Fibroblast of upper back skin (primary cell): ENCODE measurements at regions not wholly inside any gene's neighbourhood (a gene's known extent, or its start where the extent isn't known, plus 50 kb on each side); places are given as distances from the start of the nearest gene placed in this dataset.

ENCODE experiments used
- DNase-seq: peaks from one replicate; pipeline ENCODE4 v3.0.0-alpha.2; 2013

DNA sequence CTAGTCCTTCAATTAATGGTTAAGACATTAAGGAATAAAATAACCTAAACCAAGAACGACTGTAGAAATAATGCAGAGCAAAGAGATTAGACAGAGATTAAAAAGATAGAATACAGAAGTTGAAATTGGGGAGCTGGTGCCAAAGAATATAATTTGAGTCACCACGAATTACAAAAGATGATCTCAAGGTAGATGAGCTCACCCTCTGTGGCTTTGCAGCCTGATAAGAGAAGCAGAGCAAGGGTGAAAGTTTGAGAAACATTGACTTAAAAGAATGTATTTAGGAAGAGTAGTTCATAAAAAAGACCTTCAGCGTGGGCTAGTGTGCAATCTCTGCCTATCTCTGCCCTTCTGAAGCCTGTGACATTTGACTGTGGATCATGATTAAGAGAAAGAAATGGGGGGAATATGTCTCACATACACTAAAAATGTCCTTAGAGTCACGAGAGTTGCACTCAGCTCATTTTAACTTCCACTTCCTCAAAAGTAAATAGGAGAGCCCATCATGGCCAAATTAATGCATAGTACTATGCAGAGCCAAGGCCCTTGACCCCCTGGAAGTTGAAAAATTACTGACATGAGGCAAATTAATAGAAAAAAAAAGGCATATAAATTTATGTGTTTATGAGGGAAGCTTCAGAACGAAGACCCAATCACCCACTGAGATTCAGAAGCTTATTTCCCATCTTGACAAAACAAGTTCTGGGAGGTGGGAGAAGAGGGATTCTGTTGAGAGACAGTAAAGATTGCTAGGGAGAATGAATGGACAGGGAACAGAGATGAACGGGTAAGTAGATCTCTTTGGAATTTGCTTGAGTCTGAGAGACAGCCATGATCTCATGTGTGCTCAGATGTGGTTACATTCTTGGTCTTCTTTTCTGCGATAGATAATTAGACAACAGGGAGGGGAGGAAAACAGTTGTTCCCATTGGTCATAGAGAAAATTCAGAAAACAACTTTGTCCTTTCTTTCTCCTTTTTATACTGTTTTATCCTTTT lies 395.4 kb upstream of the LRRC7 start:
- peak; percentile 35 for DNase-seq

DNA sequence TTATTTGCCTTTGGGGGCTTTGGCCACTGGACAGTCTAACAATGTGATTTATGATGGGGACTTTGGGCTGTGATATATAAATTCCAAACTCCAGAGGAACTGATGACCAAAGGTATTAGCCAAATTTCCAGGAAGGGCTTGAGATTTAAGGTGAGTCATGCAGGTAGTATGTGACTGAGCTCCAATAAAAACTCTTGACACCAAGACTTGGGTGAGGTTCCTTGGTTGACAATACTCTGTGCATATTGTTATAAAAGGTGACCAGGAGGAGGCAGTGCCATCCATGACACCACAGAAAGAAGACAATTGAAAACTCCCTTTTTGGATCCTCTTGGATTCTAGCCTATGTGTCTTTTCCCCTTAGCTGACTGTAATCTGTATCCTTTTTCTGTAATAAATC lies 392.7 kb upstream of the LRRC7 start:
- no peak for DNase-seq

DNA sequence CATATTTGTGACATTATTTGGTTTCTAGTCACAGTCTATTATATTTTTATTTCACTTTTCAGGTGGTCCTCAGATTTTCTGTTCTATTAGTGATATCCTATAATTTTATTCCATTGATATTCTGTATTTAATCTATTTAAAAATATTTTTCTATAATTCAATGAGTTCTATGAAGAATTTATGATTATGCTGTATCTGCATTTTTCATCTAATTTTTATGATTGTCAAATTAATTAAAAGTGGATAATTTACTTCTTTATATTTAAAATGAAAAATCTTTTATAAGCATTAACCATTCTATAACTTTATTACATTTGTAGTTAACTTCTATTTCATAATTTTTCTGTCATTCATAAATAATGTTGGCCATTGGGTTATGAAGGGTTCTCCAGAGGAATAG lies 387.4 kb upstream of the LRRC7 start:
- no peak for DNase-seq

DNA sequence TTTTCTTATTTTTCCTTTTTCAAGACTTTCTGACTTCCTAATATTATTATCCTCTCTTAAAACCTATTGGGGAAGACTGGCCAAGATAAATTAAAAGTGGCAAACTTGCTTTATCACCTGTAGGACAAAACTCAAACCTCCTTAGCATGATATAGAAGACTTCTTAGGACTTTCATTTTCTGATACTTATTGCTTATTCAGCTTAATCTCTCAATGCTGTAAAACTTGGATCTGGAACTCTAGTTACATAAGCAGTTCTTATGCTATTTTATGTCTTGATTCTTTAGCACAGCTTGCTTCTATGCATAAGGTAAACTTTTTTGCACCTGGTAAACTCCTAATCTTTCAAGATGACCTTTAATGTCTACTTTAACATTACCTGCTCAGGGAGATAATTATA lies 382.3 kb upstream of the LRRC7 start:
- no peak for DNase-seq

GRCh38 chr1:69191335-69191734 lies 376.4 kb upstream of the LRRC7 start:
- DNase-seq: peak; percentile 38

DNA sequence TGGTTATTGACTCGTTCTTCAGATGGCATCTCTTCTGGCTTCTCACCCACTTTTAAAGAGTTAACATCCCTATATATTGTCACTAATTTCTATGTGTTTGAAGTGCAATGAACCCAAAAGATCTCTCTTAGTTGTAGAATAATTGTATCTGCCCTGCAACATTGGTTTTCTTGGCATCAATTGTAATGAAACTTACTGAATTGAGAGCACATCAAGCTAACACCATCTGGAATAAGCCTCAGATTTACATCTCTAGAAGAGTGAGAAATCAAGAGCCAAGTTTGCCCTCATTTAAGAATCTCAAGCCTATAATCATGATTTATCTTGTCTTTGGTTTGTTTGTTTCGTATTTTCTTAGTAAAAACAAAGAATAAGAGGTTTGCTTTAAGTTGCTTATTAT lies 372.6 kb upstream of the LRRC7 start:
- no peak for DNase-seq

GRCh38 chr1:69196071-69196470 lies 371.7 kb upstream of the LRRC7 start:
- no peak for DNase-seq

GRCh38 chr1:69197816-69198215 lies 369.9 kb upstream of the LRRC7 start:
- no peak for DNase-seq

DNA sequence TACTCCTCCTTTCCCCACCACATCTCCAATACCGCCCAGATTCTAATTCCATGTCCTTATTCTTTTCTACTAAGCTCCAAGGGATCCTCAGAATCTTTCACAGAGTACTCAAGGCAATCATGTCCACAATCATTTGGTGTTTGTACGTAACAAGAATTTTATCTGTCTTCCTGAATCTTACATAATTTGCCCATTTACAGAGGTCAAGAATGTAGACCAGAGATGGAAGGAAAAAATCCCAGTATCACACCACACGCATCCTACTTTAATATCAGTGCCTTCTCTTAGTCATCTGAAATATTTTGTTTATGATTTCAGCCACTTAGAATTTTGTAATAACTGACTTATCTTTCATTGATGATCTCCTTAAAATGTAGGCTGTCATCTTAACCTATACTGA lies 366.0 kb upstream of the LRRC7 start:
- DNase-seq: no peak

GRCh38 chr1:69203166-69203565 lies 364.6 kb upstream of the LRRC7 start:
- DNase-seq: no peak

GRCh38 chr1:69213644-69214043 lies 354.1 kb upstream of the LRRC7 start:
- DNase-seq: no peak

DNA sequence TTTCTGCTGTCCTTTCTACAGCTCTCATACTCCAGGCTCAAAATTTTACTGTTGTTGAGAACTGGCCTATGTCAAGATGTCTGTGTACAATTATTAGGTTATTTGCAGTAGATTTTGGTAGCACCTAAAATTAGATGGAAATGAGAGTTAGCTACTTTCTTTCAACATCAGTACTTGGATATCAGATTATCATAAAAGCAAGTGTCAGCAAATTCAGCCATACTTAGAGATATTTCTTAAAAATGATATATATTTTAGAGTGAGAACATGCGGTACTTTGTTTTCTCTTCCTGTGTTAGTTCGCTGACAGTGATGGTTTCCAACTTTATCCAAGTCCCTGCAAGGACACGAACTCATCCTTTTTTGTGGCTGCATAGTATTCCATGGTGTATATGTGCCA lies 351.8 kb upstream of the LRRC7 start:
- DNase-seq: no peak

GRCh38 chr1:69220672-69221071 lies 347.1 kb upstream of the LRRC7 start:
- DNase-seq: no peak

- DNase-seq: no peak
These were observed 346.2 kb upstream of the LRRC7 start for GRCh38 chr1:69221524-69221923.

- DNase-seq: no peak
These were observed 344.6 kb upstream of the LRRC7 start for GRCh38 chr1:69223156-69223555.

- no peak for DNase-seq
These were observed 339.2 kb upstream of the LRRC7 start for GRCh38 chr1:69228501-69228900.

- no peak for DNase-seq
These were observed 337.5 kb upstream of the LRRC7 start for GRCh38 chr1:69230208-69230607.

DNA sequence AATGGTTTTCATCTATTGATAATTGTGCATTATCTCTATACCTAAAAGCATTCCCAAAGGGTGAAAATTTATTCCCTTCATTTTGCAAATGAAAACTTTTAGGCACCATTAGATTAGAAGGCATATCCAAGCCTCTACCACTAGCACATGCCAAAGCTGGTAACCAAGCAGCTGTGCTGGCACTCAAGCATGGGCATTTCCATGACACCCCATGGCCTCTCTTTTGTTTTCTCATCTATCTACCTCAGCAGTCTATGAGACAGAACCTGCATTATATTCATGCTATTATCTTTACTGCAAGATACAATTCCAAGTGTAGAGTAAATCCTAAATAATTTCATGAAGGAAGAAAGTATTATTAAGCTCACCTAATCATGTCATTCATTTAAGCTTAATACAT lies 334.3 kb upstream of the LRRC7 start:
- DNase-seq: no peak

DNA sequence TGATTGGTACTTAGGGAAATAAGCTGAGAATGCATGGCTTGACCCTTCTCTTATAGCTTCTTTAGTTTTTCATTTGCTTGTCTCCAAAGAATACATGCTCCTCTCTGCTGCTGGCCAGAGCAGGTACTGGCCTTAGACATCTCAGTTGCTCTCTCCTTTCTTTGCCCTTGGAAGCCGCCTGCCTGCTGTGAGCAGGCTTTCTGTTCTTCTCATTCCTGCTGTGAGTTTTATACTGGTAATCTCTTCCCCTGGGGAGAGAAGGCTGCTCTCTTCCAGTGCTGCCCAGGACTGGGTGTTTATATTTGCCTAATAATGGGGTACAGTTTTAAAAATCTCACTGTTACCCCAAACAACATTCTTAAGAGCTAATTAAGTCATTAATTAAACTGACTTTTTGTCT lies 323.5 kb upstream of the LRRC7 start:
- no peak for DNase-seq

- DNase-seq: no peak
These were observed 321.6 kb upstream of the LRRC7 start for GRCh38 chr1:69246109-69246508.

GRCh38 chr1:69246710-69247109 lies 321.0 kb upstream of the LRRC7 start:
- DNase-seq: peak; percentile 13

- no peak for DNase-seq
These were observed 315.0 kb upstream of the LRRC7 start for GRCh38 chr1:69252696-69253095.

GRCh38 chr1:69256036-69256435 lies 311.7 kb upstream of the LRRC7 start:
- DNase-seq: no peak

DNA sequence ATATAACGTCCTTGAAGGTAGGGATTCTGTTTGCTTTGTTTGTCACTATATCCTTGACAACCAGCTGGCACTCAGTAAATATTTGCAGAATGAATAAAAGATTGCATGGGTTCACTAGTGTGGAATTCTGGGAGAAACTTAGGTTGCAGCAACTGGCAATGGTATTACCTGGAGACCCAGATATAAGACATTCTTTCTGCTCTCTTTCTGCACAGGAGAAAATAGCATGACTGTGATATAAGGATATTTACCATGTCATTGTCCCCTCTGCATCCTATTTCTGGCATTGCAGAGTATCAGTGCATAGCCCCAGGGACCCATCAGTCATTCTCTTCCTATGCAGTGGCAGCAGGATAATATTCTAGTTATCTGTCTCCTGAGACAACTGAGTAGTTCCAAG lies 308.9 kb upstream of the LRRC7 start:
- no peak for DNase-seq

- DNase-seq: peak; percentile 98
These were observed 303.8 kb upstream of the LRRC7 start for GRCh38 chr1:69263921-69264391.
